Bone marrow (tissue), 2 donors: ENCODE measurements at regions not wholly inside any gene's neighbourhood (a gene's known extent, or its start where the extent isn't known, plus 50 kb on each side); places are given as distances from the start of the nearest gene placed in this dataset.

Experiments used
- DNase-seq, 2 donors: peaks; one replicate each; lab custom pipeline; 2025; lab: John Stamatoyannopoulos, UW

DNA sequence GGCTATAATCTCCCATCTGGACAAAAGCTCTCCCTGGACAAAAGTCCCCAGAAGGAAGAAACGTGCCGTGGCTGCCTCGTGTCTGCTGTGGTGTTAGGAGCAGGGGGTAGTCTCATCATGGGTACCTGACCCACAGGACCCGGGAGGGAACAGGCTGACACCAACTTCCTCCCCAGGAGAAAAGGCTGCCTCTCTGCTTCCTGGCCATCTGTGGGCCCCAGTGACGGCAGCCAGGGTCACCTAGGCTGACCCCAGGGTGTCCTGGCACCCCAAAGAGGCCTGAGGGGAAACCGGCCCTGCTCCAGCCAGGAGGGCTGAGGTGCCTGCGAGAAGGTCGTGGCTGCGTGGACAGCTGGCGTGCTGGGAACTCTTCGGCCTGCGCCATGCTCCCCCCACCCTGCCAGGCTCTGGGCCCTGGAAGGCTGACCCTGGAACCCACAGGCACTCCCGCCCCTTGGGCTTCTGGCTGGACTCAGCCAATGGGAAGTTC is 133.9 kb downstream of the RFLNA start:
- DNase-seq = no peak

DNA sequence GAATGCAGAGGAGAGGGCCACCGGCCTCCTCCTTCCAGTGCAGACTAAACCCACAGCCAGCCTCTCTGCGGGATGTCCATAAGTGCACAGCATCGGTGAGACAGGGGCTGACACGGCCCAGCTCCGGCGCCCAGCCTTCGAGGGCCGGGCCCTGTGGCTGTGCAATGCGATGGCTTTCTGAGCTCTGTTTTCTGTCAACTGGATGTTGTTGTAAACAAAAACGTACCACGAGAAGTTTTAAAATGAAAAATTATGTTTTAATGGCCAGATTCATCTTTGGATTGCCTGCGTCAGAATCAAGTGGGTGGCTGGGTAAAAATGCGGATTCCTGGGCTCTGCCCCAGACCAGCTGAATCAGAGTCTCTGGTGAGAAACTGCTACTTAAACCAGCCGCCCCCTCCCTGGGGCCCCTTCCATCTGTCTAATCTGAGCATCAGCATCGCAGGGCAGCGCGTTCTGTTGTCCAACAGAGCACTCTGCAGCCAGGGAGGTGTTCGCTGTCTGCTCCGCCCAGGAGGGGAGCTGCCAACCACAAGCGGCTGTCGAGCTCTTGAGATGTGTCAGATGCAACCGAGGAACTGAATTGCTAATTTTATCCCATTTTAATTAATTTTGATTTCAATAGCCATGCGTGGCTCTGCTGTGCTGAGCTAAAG is 133.4 kb downstream of the RFLNA start:
- no peak for DNase-seq

DNA sequence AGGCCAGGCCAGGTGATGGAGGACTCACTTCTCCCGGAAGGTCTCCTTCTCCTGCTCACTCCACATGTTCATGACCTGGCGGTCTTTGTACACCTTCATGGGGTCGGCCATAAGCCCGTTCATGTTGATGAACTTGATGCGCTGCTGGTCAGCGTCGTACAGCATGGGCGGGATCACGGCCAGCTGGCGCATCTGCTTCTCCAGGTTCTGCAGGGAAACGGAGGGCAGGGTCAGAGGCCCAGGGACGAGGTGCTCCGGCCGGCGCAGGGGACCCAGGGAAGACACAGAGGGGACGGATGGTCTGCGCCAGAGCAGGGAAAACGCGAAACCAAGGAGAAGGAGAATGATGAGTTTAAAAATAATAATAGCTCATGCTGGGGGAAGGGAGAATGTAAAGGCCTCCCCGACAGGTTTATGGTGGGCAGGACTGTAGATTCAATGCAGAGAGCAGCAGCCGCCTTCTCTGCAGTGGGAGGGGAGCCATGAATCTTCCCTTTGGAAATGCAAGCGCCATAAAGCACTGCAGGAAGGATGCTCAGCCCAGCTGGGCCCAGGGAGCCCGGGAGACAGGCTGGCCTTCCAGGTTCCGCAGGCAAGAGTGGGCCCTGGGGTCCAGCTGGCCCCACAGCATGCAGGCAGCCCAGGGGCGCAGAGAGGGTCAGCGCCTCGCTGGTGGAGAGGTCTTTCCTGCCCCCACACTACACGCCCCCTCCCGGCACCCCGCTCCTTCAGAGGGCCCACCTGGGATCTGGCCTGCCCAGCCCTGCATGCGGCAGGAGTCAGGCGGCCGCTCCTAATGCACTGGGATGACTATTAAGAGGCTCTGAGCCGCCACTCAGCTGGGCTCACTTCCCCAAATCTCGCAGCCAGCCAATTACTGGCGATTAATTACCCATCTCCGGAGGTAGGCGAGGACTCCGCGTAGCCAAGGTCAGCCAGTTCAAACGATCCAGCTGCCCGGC is 132.0 kb downstream of the RFLNA start:
- DNase-seq = no peak

DNA sequence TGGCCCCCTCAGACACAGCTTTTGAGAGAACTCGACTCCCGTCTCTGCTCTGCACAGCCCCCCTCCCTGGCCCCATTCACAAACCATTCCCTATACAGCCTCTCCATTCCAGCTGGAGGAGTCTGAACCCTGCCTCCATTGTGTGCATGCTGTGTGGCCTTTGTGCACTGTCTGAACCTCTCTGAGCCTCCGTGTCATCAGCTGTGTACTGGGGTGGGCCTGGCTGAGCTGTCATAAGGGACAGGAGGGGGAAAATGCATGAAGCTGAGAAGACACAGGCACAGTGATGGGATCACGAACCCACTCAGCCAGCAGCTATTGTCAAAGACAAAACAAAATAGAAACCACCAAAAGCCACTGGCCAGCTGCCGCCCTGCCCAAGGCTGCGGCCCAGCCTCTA is 130.8 kb downstream of the RFLNA start:
- DNase-seq = no peak

DNA sequence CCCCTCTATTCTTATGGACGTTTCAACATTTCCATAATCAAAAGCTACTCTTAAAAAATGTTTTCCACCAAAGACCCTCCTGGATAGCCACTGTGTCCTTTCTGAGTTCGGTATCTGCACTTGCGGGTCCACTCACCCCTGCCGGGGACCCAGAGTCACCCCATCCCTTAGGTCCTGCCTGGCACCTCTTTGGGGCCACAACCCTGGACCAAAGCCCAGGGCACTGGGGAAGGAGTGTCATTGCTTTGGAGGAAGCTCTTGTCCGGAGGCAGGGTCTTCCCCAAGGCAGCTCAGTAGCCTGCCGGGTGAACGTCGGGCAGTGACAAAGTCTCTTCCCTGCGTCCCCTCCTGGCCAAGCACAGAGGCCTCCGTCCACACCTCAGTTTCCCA is 129.6 kb downstream of the RFLNA start:
- DNase-seq = no peak

DNA sequence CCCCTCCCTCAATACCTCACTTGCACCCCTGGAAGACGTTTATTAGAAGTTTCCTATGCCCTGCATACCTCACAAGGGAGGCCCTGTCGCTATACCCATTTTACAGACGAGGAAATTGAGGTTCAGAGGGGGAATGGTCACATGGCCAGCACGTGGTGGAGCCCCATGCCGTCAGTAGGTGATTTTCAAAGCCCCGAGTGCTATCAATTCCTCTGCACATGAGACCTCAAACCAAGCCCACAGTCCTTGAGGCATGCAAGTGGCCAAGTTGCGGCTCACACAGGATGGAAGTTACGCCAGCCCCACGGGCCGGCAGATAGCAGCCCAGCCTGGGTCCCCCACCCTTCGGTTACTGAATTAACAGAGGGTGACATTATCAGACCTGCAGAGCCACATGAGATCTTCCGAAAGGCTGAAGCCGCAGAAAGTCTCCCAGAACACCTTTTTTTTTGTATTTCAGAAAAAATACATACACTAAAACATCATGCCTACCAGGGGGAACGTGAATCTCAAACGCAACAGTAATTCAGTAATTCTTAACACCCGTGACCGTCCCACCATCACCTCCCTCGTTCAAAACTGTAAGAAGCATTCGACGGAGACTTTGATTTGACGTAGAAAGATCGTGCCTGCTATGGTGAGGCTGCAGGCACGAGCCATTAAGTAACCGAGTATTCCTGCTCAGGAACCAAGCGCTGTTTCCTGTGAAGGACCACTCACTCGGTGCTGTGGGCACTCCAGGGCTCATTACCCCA is 129.0 kb downstream of the RFLNA start:
- DNase-seq = no peak

DNA sequence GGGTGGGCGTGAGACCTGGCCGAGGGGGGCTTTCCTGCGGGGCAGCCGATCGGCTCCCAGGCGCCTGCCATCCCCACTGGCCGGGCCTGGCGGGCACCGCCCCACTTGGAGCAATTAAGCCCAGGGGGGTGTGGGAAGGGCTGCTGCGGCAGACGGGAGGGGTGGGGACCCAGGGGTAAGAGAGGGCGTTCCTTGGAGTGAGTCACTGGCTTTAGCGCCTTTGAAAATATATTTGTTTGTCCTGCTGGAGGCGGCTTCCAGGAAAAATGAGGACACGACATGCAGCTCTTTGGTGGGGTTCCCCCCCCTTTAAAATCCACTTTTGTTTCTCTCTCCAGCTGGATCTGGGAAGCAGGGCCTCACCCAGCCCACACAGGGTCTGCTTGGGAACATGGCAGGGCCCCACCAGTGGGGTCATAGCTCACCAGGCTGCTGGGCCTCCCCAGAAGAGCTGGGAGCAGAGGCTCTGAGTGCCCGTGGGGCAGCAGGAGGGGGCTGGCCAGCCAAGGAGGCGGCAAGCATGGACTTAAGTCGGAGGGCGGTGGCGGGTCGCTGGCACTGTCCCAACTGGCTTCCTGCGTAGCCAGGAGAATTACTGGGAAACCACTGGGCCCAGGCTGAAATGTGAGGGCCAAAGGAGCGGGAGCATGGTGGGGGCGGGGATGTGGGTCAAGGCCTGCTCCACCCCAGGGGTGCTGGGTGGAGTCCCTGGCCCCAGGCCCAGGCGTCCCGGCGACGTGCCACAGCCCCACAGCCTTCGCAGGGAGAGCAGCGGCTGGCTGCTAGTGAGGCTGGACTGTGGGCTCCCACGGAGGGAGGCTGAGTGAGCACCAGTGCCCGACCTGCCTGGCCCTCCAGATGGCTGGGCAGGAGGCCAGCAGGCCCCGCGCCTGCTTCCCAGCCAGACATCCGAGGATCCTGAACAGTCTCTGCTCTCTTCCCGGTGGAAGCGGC is 128.0 kb downstream of the RFLNA start:
- DNase-seq = no peak

DNA sequence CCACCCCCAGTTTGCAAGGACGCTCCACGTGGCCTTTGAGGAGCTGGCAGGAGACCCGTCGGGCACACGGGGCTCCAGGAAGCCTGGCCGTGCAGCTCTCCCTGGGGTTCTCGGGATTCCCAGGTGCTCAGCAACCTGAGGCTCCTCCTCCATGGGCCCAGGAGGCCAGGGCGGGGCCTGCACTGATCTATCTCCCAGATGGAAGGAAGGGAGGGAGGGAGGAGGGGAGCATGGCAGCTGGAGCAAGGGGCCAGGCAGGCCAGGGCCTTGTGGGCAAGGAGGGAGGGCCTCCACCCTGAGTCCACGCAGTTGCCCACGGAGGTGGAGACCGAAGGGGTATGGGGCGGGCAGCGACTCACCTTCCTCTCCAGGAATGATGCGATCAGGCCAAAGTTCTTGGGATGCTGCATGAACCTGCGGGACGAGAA is 127.3 kb downstream of the RFLNA start:
- no peak for DNase-seq

DNA sequence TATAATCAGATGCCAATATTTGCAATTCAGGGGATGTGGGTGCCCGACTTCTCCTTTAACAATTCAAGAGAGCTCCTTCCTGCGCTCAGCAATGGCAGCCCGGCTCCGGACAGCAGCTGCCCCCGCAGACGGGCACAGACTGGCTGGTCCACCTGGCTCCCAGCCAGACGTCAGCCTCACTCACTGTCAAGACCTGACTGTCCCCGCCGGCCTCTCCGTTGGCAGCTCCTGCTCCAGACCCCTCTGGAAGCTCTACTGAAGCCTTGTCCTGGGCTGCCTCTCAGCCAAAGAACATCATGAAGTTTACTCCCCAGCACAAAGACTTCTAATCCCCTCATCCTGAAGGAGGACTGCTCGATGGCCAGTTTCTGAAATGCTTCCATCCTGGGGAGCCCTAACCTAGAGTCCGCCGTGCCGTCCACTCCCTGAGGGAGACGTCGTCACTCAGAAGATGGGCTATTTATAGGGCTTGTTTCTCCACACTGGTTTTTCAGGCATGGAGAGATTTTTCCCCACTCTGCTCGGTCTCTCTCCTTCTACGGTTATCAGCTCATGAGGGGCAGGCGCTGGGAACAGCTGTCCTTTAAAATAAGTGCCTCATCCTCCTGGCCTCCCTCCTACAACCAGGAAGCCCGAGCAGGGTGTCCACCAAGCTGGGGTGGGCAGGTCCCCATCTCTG is 126.2 kb downstream of the RFLNA start:
- no peak for DNase-seq

DNA sequence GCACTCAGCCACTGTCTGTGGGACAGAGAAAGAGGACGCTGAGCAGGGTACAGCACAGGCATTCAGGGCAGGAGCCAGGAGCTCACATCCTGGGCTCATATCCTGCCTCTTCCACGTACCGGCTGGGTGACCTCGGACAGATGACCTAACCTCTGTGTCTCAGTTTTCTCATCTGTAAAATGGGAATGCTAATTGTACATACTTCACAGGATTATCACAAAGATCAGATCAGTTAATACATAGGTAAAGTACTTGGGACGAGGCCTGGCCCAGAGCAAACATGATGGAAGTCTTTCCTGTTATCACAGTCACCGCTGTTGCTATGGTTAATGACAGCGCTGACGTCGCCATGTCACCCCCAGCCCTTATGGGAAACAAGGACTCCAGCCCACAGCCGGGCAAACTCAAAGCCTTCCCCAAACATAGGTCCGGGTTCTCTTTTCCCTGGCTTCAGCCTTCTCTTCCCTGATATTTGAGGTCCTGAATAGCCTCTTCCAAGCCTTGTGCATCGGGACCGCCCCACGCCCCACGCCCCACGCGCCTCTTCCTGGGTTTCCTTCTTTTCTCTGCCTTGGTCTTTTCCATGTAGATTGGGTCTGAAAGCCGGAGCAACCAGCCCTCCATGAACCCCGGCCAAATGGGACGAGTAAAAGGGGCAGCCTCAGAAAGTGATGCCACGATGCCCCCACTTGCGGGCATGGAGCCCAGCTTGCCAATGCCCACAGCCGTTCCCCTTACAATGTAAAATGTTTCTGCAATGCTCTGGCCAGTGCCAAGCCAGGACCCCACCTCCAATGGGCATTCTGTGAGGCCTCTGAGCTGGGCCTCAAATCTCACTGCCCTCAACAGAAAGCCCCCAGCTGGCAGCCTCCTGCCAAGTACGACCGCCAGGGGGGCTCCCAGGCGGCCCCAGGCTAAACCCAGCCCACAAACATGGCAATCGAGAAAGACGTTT is 125.4 kb downstream of the RFLNA start:
- DNase-seq = no peak

DNA sequence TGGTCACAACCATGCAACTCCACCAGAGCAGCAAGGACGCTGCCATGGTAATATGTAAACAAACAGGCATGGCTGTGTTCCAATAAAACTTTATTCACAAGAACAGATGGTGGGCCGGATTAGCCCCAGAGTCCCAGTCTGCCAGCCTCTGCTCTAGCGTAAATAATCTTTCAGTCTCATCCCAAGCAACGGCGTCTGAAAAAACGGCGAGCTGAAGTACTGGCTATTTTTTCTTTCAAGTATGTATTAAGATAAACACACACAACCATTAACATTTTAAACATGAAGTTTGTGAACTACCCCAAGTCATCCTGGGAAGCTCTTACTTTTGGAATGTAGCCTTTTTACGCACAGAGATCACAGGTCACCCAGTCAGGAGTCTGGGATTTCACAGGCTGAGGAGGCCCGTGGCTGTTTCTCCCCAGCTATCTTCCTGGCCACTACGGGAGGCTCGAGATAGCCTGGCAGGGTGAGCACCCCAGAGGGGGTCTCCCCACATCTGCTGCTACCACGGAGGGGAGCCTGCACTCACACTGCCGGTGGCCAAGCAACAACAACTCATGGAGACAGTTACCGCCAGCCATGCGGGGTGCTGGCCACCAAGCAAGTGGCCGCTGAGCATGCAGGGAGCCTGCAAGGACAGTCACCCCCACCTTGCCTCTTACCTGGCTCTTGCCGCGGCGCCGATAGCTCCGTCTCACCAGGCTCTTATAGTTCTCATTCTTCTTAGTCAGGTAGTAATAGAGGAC is 124.6 kb downstream of the RFLNA start:
- DNase-seq = no peak

DNA sequence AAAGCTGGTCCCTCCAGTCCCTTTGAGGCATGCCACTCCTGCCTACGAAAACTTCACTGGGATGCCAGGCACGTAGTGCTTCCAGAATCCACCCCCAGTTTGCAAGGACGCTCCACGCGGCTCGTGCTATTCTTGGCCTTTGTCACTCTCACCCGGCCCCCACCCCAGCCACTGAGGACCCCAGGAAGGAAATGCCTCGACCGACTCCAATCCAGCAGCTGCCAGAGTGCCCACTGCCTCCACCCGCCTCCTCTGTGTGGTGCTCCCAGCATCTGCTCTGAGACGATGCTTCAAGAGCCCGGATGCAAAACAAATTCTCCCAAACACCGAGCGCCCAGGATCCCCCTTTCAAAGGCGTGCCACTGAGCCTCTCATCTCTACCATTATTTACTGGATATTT is 123.9 kb downstream of the RFLNA start:
- no peak for DNase-seq

DNA sequence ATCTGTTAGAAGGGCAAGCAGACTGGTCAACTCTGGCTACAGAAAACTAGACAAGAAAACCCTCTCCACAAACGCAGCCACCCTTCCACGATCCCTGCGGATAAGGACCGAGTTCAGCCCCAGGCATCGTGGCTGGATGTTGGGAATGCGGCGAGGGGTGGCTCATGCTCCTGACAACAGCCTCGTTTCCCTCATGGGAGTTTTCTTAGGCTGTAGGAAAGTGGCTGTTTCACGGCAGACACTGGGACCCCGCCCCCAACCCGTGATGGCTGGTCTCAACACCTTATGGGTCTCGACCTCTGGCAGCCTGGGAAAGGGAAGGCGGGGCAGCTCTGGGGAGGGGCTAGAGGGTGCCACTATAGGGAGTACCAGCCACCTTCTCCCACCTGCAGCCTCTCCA is 123.3 kb downstream of the RFLNA start:
- no peak for DNase-seq

DNA sequence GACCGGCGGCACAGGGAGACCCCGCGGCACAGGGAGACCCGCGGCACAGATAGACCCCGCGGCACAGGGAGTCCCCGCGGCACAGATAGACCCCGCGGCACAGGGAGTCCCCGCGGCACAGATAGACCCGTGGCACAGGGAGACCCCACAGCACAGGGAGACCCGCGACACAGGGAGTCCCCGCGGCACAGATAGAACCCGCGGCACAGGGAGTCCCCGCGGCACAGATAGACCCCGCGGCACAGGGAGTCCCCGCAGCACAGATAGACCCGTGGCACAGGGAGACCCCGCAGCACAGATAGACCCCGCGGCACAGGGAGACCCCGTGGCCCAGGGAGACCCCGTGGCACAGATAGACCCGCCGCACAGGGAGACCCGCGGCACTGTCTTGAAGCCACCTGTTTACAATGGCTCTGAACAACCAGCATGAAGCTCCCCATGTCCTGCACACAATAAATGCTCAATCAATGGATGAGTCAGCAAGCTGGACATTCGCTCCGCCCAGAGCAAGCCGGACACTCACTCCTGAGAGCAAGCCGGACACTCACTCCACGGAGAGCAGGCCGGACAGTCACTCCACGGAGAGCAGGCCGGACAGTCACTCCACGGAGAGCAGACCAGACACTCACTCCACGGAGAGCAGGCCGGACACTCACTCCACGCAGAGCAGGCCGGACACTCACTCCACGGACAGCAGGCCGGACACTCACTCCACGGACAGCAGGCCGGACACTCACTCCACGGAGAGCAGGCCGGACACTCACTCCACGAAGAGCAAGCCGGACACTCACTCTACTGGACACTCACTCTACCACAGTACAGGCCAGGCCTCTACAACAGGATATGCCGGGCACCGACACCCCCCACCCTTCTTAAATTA is 121.9 kb downstream of the RFLNA start:
- DNase-seq = no peak

DNA sequence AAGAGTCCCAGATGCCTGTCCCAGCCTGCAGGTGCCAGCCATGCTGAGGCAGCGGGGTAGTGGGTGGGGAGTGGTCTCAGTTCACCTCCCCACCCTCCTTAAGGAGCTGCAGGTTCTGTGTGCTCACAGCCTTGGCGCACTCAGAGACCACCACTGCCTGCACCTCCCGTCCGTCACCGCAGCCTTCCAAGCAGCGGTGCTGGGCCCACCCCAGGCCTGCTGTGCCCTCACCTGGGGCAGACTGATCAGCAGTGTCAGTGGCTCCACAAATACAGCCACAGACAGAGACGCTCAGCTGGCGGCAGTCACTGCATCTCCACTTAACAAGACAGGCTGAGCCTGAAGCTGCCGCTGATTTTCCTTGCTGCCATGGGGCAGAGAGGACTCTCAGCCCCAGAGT is 120.2 kb downstream of the RFLNA start:
- DNase-seq = no peak

DNA sequence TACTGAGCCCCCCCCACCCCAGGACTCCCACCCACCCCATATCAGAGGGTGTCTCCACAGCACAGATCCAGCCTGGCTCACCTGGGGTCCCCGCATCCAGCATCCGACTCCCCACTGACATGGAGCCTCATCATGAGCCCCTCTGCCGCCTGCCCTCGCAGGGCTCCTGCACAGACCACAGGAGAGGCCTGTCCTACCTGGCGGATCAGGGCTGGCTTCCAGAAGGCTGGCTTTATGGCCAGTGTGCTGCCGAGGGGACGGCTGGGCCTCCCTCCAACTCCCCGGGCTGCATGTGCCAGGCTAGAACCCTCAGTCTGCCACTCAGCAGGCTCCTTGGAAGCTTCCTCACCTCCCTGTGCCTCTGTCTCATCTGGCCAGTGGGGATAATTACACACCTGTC is 119.0 kb downstream of the RFLNA start:
- no peak for DNase-seq

DNA sequence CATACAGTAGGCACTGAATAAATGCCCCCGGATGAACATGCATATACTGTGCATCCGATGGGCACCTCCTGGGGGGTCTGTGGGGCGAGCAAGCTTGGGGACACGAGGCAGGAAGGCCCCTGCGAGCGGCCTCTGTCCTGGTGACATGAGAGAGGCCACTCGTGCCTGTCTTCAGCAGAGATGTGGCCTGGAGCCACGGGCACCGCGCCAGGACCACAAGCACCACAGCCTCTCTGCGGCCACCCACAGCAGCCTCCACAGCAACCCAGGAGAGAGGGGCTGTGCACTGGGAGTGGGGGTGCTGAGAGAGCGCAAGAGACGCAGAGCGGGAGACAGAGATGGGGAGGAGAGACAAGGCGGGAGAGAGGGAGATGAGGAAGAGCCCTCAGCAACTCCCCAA is 118.5 kb downstream of the RFLNA start:
- no peak for DNase-seq

DNA sequence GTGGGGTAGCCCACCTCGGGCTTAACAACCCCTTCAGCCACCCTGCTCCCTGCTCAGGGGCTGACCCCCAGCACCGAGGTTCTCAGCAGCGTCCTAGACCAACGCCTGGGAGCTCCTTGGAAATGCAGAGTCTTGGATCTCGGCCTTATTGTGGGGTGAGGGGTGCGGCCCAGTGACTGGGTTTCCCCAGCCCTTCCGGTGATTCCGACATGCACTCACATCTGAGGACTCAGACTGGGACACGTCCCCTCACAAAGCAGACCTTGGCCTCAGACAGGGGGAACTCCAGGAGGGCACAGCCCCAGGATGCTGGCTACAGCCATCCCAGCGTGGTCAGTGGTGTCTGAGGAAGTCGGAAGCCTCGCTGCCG is 117.7 kb downstream of the RFLNA start:
- DNase-seq = no peak
